DND-41 (cell line): ENCODE measurements at regions not wholly inside any gene's neighbourhood (a gene's known extent, or its start where the extent isn't known, plus 50 kb on each side); places are given as distances from the start of the nearest gene placed in this dataset.

Source experiments
- ATAC-seq: fragments of 200-7000 bp; cut with Tn5 transposase; 3 replicates; pipeline ENCODE4 v1.9.1; 2021; ENCODE audit warnings: low read depth; ENCODE audit not compliant: insufficient read depth
- DNase-seq: peaks from one replicate; pipeline ENCODE4 v3.0.0-alpha.2; 2020
- H2AFZ ChIP-seq: 2 replicates; pipeline ENCODE4 v1.6.0; 2012; ENCODE audit warnings: low read depth, low read length
- H3K27ac ChIP-seq: 2 replicates; pipeline ENCODE4 v1.5.1; 2012; ENCODE audit warnings: low read length, inconsistent platforms
- H3K27me3 ChIP-seq: fragments of 200-600 bp; sonication (generic); 2 replicates; pipeline ENCODE4 v1.6.0; 2012; ENCODE audit warnings: low read length, mild to moderate bottlenecking, inconsistent platforms; ENCODE audit not compliant: insufficient read depth, poor library complexity
- H3K36me3 ChIP-seq: 2 replicates; pipeline ENCODE4 v1.5.1; 2012; ENCODE audit warnings: low read length, inconsistent platforms; ENCODE audit not compliant: insufficient read depth
- H3K4me1 ChIP-seq: 2 replicates; pipeline ENCODE4 v1.5.1; 2012; ENCODE audit warnings: mild to moderate bottlenecking, low read length; ENCODE audit not compliant: insufficient read depth
- H3K4me2 ChIP-seq: 2 replicates; pipeline ENCODE4 v1.6.0; 2012; ENCODE audit warnings: mild to moderate bottlenecking, moderate library complexity, low read length, inconsistent platforms; ENCODE audit not compliant: insufficient read depth
- H3K4me3 ChIP-seq, 2 experiments: fragments of 200-600 bp in 1 of 2; shearing (Covaris generic) in 1 of 2; 2 replicates each; pipeline ENCODE4 v1.5.1; 2012 to 2016; ENCODE audit warnings: inconsistent platforms in 2 of 2, low read length in 2 of 2, mild to moderate bottlenecking in 2 of 2, low read depth in 1 of 2, moderate library complexity in 1 of 2
- H3K79me2 ChIP-seq: 2 replicates; pipeline ENCODE4 v1.6.0; 2012; ENCODE audit warnings: low read length, inconsistent platforms; ENCODE audit not compliant: insufficient read depth
- H3K9ac ChIP-seq: 2 replicates; pipeline ENCODE4 v1.6.0; 2012; ENCODE audit warnings: low read depth, mild to moderate bottlenecking, inconsistent platforms, low read length, moderate library complexity
- H3K9me3 ChIP-seq: 2 replicates; pipeline ENCODE4 v1.5.1; 2012; ENCODE audit warnings: low read length, moderate library complexity, mild to moderate bottlenecking, inconsistent platforms; ENCODE audit not compliant: insufficient read depth, severe bottlenecking
- H4K20me1 ChIP-seq: 2 replicates; pipeline ENCODE4 v1.6.0; 2012; ENCODE audit warnings: low read length; ENCODE audit not compliant: insufficient read depth
- CTCF ChIP-seq: IDR thresholded peaks from 2 replicates; pipeline ENCODE4 v1.5.1; 2012; ENCODE audit warnings: borderline replicate concordance, low read length, moderate library complexity, mild to moderate bottlenecking; ENCODE audit not compliant: poor library complexity, severe bottlenecking; ENCODE audit errors: extremely low read depth
- EZH2 ChIP-seq: IDR thresholded peaks from 3 replicates; pipeline ENCODE4 v1.6.1; 2012; ENCODE audit warnings: borderline replicate concordance, low read depth, mild to moderate bottlenecking, moderate library complexity, low read length, inconsistent platforms; ENCODE audit not compliant: severe bottlenecking

DNA sequence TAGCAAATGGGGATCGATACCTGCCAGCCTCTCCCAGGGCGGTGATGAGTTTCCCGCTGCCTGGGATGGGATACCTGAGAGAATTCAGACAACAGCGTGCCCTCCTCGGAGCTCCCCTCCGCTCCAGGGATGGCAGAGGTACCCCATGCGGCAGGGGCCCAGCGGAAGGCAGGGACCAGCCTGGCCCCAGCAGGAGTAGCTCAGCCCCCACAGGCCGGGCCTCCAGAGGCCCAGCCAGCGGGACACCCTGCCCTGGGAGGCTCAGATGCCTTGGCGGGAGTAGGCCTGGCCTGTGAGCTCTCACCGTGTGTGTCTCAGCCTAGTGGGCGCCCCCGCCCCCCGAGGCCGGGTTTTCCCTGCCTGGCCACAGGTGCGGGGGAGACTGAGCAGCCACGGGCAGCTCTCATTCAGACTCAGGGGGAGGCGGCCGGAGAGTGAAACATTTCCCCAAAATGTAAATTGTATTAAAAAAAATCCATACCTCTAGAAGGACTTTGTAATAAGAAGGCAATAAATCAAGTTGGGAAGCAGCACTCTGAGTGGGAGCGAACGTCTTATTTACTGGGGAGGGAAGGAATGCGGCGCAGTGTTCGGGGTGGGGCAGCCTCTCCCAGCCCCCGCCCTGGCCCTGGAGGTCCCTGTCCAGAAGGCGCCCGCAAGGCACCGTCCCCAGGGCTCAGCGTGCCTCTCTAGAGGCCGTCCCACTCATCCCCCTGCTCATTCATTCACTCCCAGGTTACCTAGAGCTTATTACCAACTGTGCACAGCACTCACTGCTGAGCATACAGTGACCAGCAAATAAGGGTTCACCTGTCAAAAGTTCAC lies 888.0 kb downstream of the BRD1 start:
- Histone ChIP-seq H2AFZ (no peak overlapping the region), H3K36me3 (no peaks in the 10 kb centered on the region), H3K27me3 (no peaks in the 10 kb centered on the region), H3K9me3 (no peaks in the 10 kb centered on the region), H3K79me2 (no peaks in the 10 kb centered on the region), H3K4me2 (no peak overlapping the region), H4K20me1 (peaks cover 3% of the 10 kb centered on the region; the same call in 1 of the 2 replicates), H3K4me3 (no peak overlapping the region), H3K27ac (no peak overlapping the region), H3K9ac (no peak overlapping the region), H3K4me1 (no peaks in the 10 kb centered on the region)
- no peak for ATAC-seq
- no peak for DNase-seq
- TF ChIP-seq EZH2 (no peak), CTCF (no peak)

DNA sequence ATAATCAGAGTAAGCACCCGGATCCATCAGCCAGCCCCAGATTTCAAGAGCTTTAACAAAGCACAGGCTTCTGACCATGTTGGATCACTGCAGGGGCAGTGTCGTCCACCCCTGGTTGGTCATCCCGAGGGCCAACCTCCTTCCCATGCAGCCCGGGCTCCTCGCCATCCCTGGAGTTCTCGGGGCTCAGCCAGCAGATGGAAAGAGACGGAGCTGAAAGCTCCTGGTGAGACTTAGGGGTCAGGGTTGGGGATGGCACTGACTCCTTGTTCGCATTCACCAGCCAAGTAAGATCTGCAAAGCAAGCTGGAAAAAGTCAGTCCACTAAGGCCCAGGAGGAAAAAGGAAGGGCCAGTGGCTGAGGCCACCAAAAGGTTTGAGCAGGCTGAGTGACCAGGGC lies 888.9 kb downstream of the BRD1 start:
- no peak overlapping the region for H3K9ac ChIP-seq
- peaks cover 3% of the 10 kb centered on the region; the same call in 1 of the 2 replicates for H4K20me1 ChIP-seq
- no peak for ATAC-seq
- H2AFZ ChIP-seq, result no peak overlapping the region
- no peaks in the 10 kb centered on the region for H3K4me1 ChIP-seq
- no peaks in the 10 kb centered on the region for H3K79me2 ChIP-seq
- no peaks in the 10 kb centered on the region for H3K9me3 ChIP-seq
- H3K36me3 ChIP-seq, result no peaks in the 10 kb centered on the region
- TF ChIP-seq EZH2 (no peak), CTCF (no peak)
- no peak for DNase-seq
- H3K27me3 ChIP-seq, result no peaks in the 10 kb centered on the region
- no peak overlapping the region for H3K4me2 ChIP-seq
- no peak overlapping the region for H3K27ac ChIP-seq
- no peak overlapping the region for H3K4me3 ChIP-seq

- H4K20me1 ChIP-seq, result no peaks in the 10 kb centered on the region; the same call in 1 of the 2 replicates
- no peak overlapping the region for H3K4me3 ChIP-seq
- H2AFZ ChIP-seq, result no peak overlapping the region
- H3K4me1 ChIP-seq, result no peaks in the 10 kb centered on the region
- H3K27ac ChIP-seq, result no peak overlapping the region
- no peak overlapping the region for H3K9ac ChIP-seq
- no peaks in the 10 kb centered on the region for H3K36me3 ChIP-seq
- no peak for DNase-seq
- TF ChIP-seq CTCF, result no peak
- ATAC-seq, result no peak
- H3K9me3 ChIP-seq, result no peaks in the 10 kb centered on the region
- no peaks in the 10 kb centered on the region for H3K27me3 ChIP-seq
- H3K79me2 ChIP-seq, result no peaks in the 10 kb centered on the region
- H3K4me2 ChIP-seq, result no peak overlapping the region
Observed at GRCh38 chr22:48937032-48937639, 890.5 kb downstream of the BRD1 start.
